Keratinocyte (primary cell): ENCODE measurements at regions not wholly inside any gene's neighbourhood (a gene's known extent, or its start where the extent isn't known, plus 50 kb on each side); places are given as distances from the start of the nearest gene placed in this dataset.

Source experiments
- DNase-seq: peaks from one replicate; pipeline ENCODE4 v3.0.0-alpha.2; 2011; ENCODE audit warnings: low read depth, missing footprints, low spot score
- FAIRE-seq: peaks from 2 replicates; lab custom pipeline; 2011; peaks lifted over from hg19 to GRCh38; lab: Jason Lieb, UNC
- H2AFZ ChIP-seq: 2 replicates; pipeline ENCODE4 v1.6.0; 2012; ENCODE audit warnings: low read length, control low read depth, inconsistent platforms; ENCODE audit not compliant: control insufficient read depth
- H3K27ac ChIP-seq: 2 replicates; pipeline ENCODE4 v1.5.1; 2011; ENCODE audit warnings: low read length; ENCODE audit not compliant: control insufficient read depth, insufficient read depth
- H3K27me3 ChIP-seq: 3 replicates; pipeline ENCODE4 v1.6.0; 2011; ENCODE audit warnings: low read length; ENCODE audit not compliant: control insufficient read depth, insufficient read depth; ENCODE audit errors: extremely low read depth
- H3K36me3 ChIP-seq, 2 experiments: 2 replicates in 1 of 2; 3 replicates in 1 of 2; pipeline ENCODE4 v1.5.1; 2011; ENCODE audit warnings: low read length in 2 of 2, mild to moderate bottlenecking in 1 of 2; ENCODE audit not compliant: control insufficient read depth in 2 of 2, insufficient read depth in 2 of 2; ENCODE audit errors: extremely low read depth in 1 of 2
- H3K4me1 ChIP-seq: 3 replicates; pipeline ENCODE4 v1.5.1; 2011; ENCODE audit warnings: low read length; ENCODE audit not compliant: control insufficient read depth, insufficient read depth; ENCODE audit errors: extremely low read depth
- H3K4me2 ChIP-seq: 3 replicates; pipeline ENCODE4 v1.6.0; 2011; ENCODE audit warnings: low read depth, low read length; ENCODE audit not compliant: control insufficient read depth, insufficient read depth; ENCODE audit errors: extremely low read depth
- H3K4me3 ChIP-seq, 3 experiments: fragments of 200-600 bp in 1 of 3; sonication (generic) in 1 of 3; 2 replicates in 2 of 3; 3 replicates in 1 of 3; pipeline ENCODE4 v1.5.1; 2011 to 2016; ENCODE audit warnings: low read length in 3 of 3, mild to moderate bottlenecking in 3 of 3, control low read depth in 2 of 3, inconsistent platforms in 1 of 3, low read depth in 1 of 3, mixed read lengths in 1 of 3, mixed run types in 1 of 3, moderate library complexity in 1 of 3; ENCODE audit not compliant: control insufficient read depth in 2 of 3, insufficient read depth in 2 of 3; ENCODE audit errors: extremely low read depth in 1 of 3
- H3K79me2 ChIP-seq: 2 replicates; pipeline ENCODE4 v1.6.0; 2012; ENCODE audit warnings: low read length; ENCODE audit not compliant: control insufficient read depth, insufficient read depth
- H3K9ac ChIP-seq: 3 replicates; pipeline ENCODE4 v1.6.0; 2011; ENCODE audit warnings: low read length; ENCODE audit not compliant: control insufficient read depth, insufficient read depth; ENCODE audit errors: extremely low read depth
- H3K9me1 ChIP-seq: 3 replicates; pipeline ENCODE4 v1.6.0; 2011; ENCODE audit warnings: low read length; ENCODE audit not compliant: control insufficient read depth, insufficient read depth; ENCODE audit errors: extremely low read depth
- H3K9me3 ChIP-seq: 2 replicates; pipeline ENCODE4 v1.5.1; 2012; ENCODE audit warnings: low read depth, low read length; ENCODE audit not compliant: control insufficient read depth
- H4K20me1 ChIP-seq: 3 replicates; pipeline ENCODE4 v1.6.0; 2011; ENCODE audit warnings: low read length; ENCODE audit not compliant: control insufficient read depth, insufficient read depth; ENCODE audit errors: extremely low read depth
- CTCF ChIP-seq, 3 experiments: IDR thresholded peaks in 1 of 3; conservative IDR thresholded peaks in 1 of 3; optimal IDR thresholded peaks in 1 of 3; 2 replicates in 2 of 3; 3 replicates in 1 of 3; pipeline versions ENCODE3 to v1.5.1; 2011; ENCODE audit warnings: low read length in 3 of 3, mild to moderate bottlenecking in 3 of 3, moderate library complexity in 2 of 3, control low read depth in 1 of 3, inconsistent platforms in 1 of 3; ENCODE audit not compliant: insufficient read depth in 2 of 3; ENCODE audit errors: extremely low read depth in 1 of 3
- EZH2 ChIP-seq: IDR thresholded peaks from one replicate; pipeline ENCODE4 v1.6.1; 2012; ENCODE audit warnings: inconsistent platforms, mild to moderate bottlenecking, low read length, moderate library complexity
- dilution Hi-C: fragments of 300-500 bp; cut with MboI; formaldehyde crosslinking; loops from one replicate; pipeline ENCODE4 v1.7.0; 2020; ENCODE audit warnings: low sequenced_read_pairs; ENCODE audit not compliant: extremely low pct_ligation_motif_present

GRCh38 chr4:126742885-126743284, 889.9 kb upstream of the INTU start:
- no peak overlapping the region for H3K4me2 ChIP-seq
- H3K79me2 ChIP-seq: no peaks in the 10 kb centered on the region
- DNase-seq (no peak), FAIRE-seq (no peak)
- no peaks in the 10 kb centered on the region for H4K20me1 ChIP-seq
- H3K4me3 ChIP-seq: no peak overlapping the region
- TF ChIP-seq EZH2 (no peak), CTCF (optimal IDR thresholded peaks at IDR 0.05 in 1 of 3, IDR thresholded peaks at IDR 0.05 in 1 of 3, conservative IDR thresholded peaks at IDR 0.05 in 1 of 3; ENCODE audit: extremely low read depth in 1 of 3, insufficient read depth in 2 of 3, low read length in 3 of 3) (no peak)
- H3K9me3 ChIP-seq: no peaks in the 10 kb centered on the region
- H3K36me3 ChIP-seq: no peaks in the 10 kb centered on the region
- no peak overlapping the region for H3K9ac ChIP-seq
- H3K27ac ChIP-seq: no peak overlapping the region
- dilution Hi-C loops: no loop called here
- H3K27me3 ChIP-seq: no peaks in the 10 kb centered on the region
- H3K9me1 ChIP-seq: no peaks in the 10 kb centered on the region
- no peak overlapping the region for H2AFZ ChIP-seq
- H3K4me1 ChIP-seq: no peaks in the 10 kb centered on the region

GRCh38 chr4:126748736-126749135, 884.0 kb upstream of the INTU start:
- DNase-seq: no peak
- Histone ChIP-seq H3K4me3 (no peak overlapping the region), H4K20me1 (no peaks in the 10 kb centered on the region), H3K9me1 (no peaks in the 10 kb centered on the region), H3K4me1 (no peaks in the 10 kb centered on the region), H3K9ac (no peak overlapping the region), H3K79me2 (no peaks in the 10 kb centered on the region), H3K27ac (no peak overlapping the region), H3K9me3 (no peaks in the 10 kb centered on the region), H3K4me2 (no peak overlapping the region), H3K36me3 (no peaks in the 10 kb centered on the region), H3K27me3 (no peaks in the 10 kb centered on the region), H2AFZ (no peak overlapping the region)
- no peak for FAIRE-seq
- dilution Hi-C loops: no loop called here
- TF ChIP-seq EZH2: no peak
- TF ChIP-seq CTCF (optimal IDR thresholded peaks at IDR 0.05 in 1 of 3, IDR thresholded peaks at IDR 0.05 in 1 of 3, conservative IDR thresholded peaks at IDR 0.05 in 1 of 3; ENCODE audit: extremely low read depth in 1 of 3, insufficient read depth in 2 of 3, low read length in 3 of 3): no peak
